GM18519 (cell line): ENCODE measurements at regions not wholly inside any gene's neighbourhood (a gene's known extent, or its start where the extent isn't known, plus 50 kb on each side); places are given as distances from the start of the nearest gene placed in this dataset.

ENCODE experiments used
- ATAC-seq: cut with Tn5 transposase; IDR thresholded peaks from one replicate; pipeline ENCODE4 v1.9.1; 2021; ENCODE audit warnings: mild to moderate bottlenecking, moderate library complexity; ENCODE audit not compliant: unreplicated experiment, low FRiP score

- no peak for ATAC-seq
Measured at GRCh38 chr14:84112589-84112988, 1417.4 kb upstream of the FLRT2 start.

- no peak for ATAC-seq
Measured at GRCh38 chr14:84125676-84126075, 1404.3 kb upstream of the FLRT2 start.

- no peak for ATAC-seq
Measured at GRCh38 chr14:84127495-84127894, 1402.4 kb upstream of the FLRT2 start.

GRCh38 chr14:84128050-84128449, 1401.9 kb upstream of the FLRT2 start:
- no peak for ATAC-seq

GRCh38 chr14:84129007-84129406, 1400.9 kb upstream of the FLRT2 start:
- no peak for ATAC-seq

- no peak for ATAC-seq
Measured at GRCh38 chr14:84129941-84130340, 1400.0 kb upstream of the FLRT2 start.

GRCh38 chr14:84131924-84132323, 1398.0 kb upstream of the FLRT2 start:
- no peak for ATAC-seq

GRCh38 chr14:84144166-84144565, 1385.8 kb upstream of the FLRT2 start:
- ATAC-seq = no peak

- ATAC-seq = no peak
Measured at GRCh38 chr14:84152452-84152851, 1377.5 kb upstream of the FLRT2 start.

- no peak for ATAC-seq
Measured at GRCh38 chr14:84162633-84163032, 1367.3 kb upstream of the FLRT2 start.

GRCh38 chr14:84167026-84167425, 1362.9 kb upstream of the FLRT2 start:
- no peak for ATAC-seq

- ATAC-seq = no peak
Measured at GRCh38 chr14:84180336-84180735, 1349.6 kb upstream of the FLRT2 start.

- ATAC-seq = no peak
Measured at GRCh38 chr14:84181072-84181471, 1348.9 kb upstream of the FLRT2 start.

- no peak for ATAC-seq
Measured at GRCh38 chr14:84195514-84195913, 1334.4 kb upstream of the FLRT2 start.

GRCh38 chr14:84197704-84198103, 1332.2 kb upstream of the FLRT2 start:
- ATAC-seq = no peak

- no peak for ATAC-seq
Measured at GRCh38 chr14:84202486-84202885, 1327.5 kb upstream of the FLRT2 start.

- ATAC-seq = no peak
Measured at GRCh38 chr14:84203896-84204295, 1326.0 kb upstream of the FLRT2 start.

GRCh38 chr14:84208451-84208850, 1321.5 kb upstream of the FLRT2 start:
- no peak for ATAC-seq

GRCh38 chr14:84209031-84209430, 1320.9 kb upstream of the FLRT2 start:
- ATAC-seq = no peak

- ATAC-seq = no peak
Measured at GRCh38 chr14:84217066-84217465, 1312.9 kb upstream of the FLRT2 start.

- ATAC-seq = no peak
Measured at GRCh38 chr14:84225268-84225667, 1304.7 kb upstream of the FLRT2 start.

- no peak for ATAC-seq
Measured at GRCh38 chr14:84228702-84229101, 1301.2 kb upstream of the FLRT2 start.

GRCh38 chr14:84234281-84234680, 1295.7 kb upstream of the FLRT2 start:
- ATAC-seq = no peak
